ENCODE measurements at regions not wholly inside any gene's neighbourhood (a gene's known extent, or its start where the extent isn't known, plus 50 kb on each side); places are given as distances from the start of the nearest gene placed in this dataset.

DNA sequence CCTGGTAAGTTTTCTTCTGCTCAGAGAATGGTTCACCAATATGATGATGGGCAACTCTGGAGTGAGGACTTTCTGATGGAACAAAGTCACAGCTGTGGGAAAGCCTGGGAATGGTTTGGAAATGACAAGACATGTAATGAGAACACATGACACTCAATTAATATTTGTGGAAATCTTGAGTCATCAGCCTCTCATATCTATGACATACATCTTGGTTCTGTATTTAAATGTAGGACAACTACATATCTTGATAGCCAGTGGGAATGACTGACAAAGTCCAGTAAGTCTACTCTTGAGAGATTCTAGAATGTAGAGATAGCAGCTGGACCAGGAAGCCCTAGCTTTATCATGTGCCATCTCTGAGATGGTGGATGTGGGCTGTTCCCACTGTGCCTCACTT, 85.5 kb downstream of the PALM2AKAP2 start:
- TF ChIP-seq, protein P1, sequence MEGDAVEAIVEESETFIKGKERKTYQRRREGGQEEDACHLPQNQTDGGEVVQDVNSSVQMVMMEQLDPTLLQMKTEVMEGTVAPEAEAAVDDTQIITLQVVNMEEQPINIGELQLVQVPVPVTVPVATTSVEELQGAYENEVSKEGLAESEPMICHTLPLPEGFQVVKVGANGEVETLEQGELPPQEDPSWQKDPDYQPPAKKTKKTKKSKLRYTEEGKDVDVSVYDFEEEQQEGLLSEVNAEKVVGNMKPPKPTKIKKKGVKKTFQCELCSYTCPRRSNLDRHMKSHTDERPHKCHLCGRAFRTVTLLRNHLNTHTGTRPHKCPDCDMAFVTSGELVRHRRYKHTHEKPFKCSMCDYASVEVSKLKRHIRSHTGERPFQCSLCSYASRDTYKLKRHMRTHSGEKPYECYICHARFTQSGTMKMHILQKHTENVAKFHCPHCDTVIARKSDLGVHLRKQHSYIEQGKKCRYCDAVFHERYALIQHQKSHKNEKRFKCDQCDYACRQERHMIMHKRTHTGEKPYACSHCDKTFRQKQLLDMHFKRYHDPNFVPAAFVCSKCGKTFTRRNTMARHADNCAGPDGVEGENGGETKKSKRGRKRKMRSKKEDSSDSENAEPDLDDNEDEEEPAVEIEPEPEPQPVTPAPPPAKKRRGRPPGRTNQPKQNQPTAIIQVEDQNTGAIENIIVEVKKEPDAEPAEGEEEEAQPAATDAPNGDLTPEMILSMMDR (IDR thresholded peaks at IDR 0.05; ENCODE audit: low read length): no peak
- TF ChIP-seq EZH2 (IDR thresholded peaks at IDR 0.05; ENCODE audit: borderline replicate concordance, low read length): no peak
